GM13976 (cell line): ENCODE measurements at regions not wholly inside any gene's neighbourhood (a gene's known extent, or its start where the extent isn't known, plus 50 kb on each side); places are given as distances from the start of the nearest gene placed in this dataset.

Experiments
- DNase-seq: peaks from one replicate; pipeline ENCODE4 v3.0.0; 2012; ENCODE audit warnings: low spot score
- CTCF ChIP-seq: IDR thresholded peaks from 2 replicates; pipeline ENCODE4 v1.5.1; 2012; ENCODE audit warnings: borderline replicate concordance, mild to moderate bottlenecking; ENCODE audit not compliant: insufficient read depth; ENCODE audit errors: extremely low read depth, missing control alignments, control extremely low read depth
- in situ Hi-C: fragments of 300-500 bp; cut with MboI; formaldehyde crosslinking; loops from one replicate; pipeline ENCODE4 v1.12.0; 2022; ENCODE audit warnings: low sequenced_read_pairs, mixed read lengths, inconsistent platforms; ENCODE audit not compliant: unreplicated experiment

GRCh38 chr15:98187549-98187948 lies 227.0 kb downstream of the ARRDC4 start:
- in situ Hi-C loops: no loop called here

GRCh38 chr15:98190914-98191313 lies 230.4 kb downstream of the ARRDC4 start:
- no peak for DNase-seq
- in situ Hi-C loops: no loop called here
- no peak for TF ChIP-seq CTCF

More at GRCh38 chr15:98187549-98187948, 227.0 kb downstream of the ARRDC4 start:
- TF ChIP-seq CTCF: no peak
- no peak for DNase-seq

- in situ Hi-C loops: no loop called here
- TF ChIP-seq CTCF: no peak
- no peak for DNase-seq
These were observed 235.3 kb downstream of the ARRDC4 start for GRCh38 chr15:98195796-98196195.

- in situ Hi-C loops: no loop called here
- DNase-seq: no peak
- TF ChIP-seq CTCF: no peak
These were observed 235.9 kb downstream of the ARRDC4 start for GRCh38 chr15:98196371-98196770.

GRCh38 chr15:98202256-98202655 lies 241.8 kb downstream of the ARRDC4 start:
- no peak for DNase-seq
- in situ Hi-C loops: no loop called here
- TF ChIP-seq CTCF: no peak

GRCh38 chr15:98203872-98204660 lies 243.6 kb downstream of the ARRDC4 start:
- in situ Hi-C loops: no loop called here
- no peak for TF ChIP-seq CTCF

GRCh38 chr15:98207928-98208327 lies 247.4 kb downstream of the ARRDC4 start:
- TF ChIP-seq CTCF: no peak
- in situ Hi-C loops: no loop called here

More at GRCh38 chr15:98203872-98204660, 243.6 kb downstream of the ARRDC4 start:
- DNase-seq: no peak

More at GRCh38 chr15:98207928-98208327, 247.4 kb downstream of the ARRDC4 start:
- no peak for DNase-seq
